ENCODE measurements at regions not wholly inside any gene's neighbourhood (a gene's known extent, or its start where the extent isn't known, plus 50 kb on each side); places are given as distances from the start of the nearest gene placed in this dataset.

DNA sequence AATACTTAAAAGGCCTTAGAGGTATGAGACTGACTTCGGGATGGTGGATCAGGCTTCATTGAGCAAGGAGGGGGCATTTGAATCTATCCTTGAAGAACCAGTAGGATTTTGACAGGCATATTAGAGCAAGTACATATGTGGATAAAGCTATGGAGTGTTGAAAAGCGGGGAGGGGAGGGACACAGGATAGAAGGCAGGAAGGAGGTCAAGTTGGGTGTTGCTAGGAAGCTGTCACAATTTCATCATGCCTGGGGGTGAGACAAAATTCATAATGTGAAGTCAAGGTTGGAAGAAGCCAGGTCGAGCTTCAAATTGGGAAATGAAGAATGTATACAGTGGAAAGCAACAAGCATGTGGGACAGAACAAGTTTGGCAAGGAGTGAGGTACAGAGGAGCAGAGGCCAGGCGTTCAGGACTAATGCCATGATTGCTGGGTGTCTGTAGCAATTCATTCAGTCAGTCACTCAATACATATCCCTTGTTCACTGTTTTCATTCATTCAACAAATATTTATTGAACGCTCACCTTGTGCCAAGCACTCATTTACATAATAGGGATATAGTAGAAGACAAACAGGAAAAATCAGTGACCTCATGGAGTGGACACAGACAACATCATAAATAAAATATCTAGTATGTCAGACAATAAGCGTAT, 58.3 kb upstream of the LTA4H start:
- H3K27me3 ChIP-seq (replicated peaks in 1 of 4; ENCODE audit: control insufficient read depth in 3 of 4, extremely low read depth in 1 of 4, insufficient read depth in 3 of 4, low read length in 3 of 4) = no peaks in the 10 kb centered on the region
- no peak overlapping the region for H3K9ac ChIP-seq (replicated peaks in 1 of 4; ENCODE audit: extremely low read depth in 1 of 4, low read depth in 3 of 4, low read length in 3 of 4)
- WGBS, 2 experiments (ENCODE audit: extremely low coverage in 1 of 2, insufficient coverage in 1 of 2, insufficient read length in 1 of 2, insufficient replicate concordance in 2 of 2, low coverage in 1 of 2, low lambda C conversion rate in 2 of 2, missing lambda C conversion rate in 1 of 2) = 90% methylated on average over 6 of the region's 6 CpGs; no CpG with 5 or more reads in 1 of the 2 experiments
- H2BK12ac ChIP-seq (ENCODE audit: low read depth, low read length) = no peak overlapping the region
- ChIA-PET POLR2A (ENCODE audit: partially characterized antibody) (no interaction called here), CTCF (ENCODE audit: partially characterized antibody) (interaction anchor here (0.8 to 1.2 kb wide), 5 partner anchors 9 to 423 kb away, joined by 3 to 4 read pairs (median 3); no protein-coding TSS in a partner anchor)
- no peaks in the 10 kb centered on the region for H4K20me1 ChIP-seq (replicated peaks in 1 of 2; ENCODE audit: control insufficient read depth in 1 of 2, insufficient read depth in 2 of 2, low read length in 2 of 2)
- no peak overlapping the region for H2BK120ac ChIP-seq (replicated peaks; ENCODE audit: low read depth, low read length)
- FAIRE-seq (no peak), DNase-seq (ENCODE audit: low read depth in 1 of 2, low spot score in 2 of 2) (no peak)
- no peak overlapping the region; the same call in 1 of the 2 replicates for H2BK15ac ChIP-seq (ENCODE audit: low read length)
- H4K91ac ChIP-seq (replicated peaks; ENCODE audit: insufficient read length, low read length) = no peak overlapping the region
- peaks cover 4 to 11% of the 10 kb centered on the region in 2 experiments; a peak in 2 of 4 replicates for H3K9me3 ChIP-seq (ENCODE audit: insufficient read depth in 2 of 2, low read depth in 1 of 2, low read length in 1 of 2)
- no peak overlapping the region for H3K14ac ChIP-seq (ENCODE audit: insufficient read length)
- H3K79me1 ChIP-seq (ENCODE audit: low read depth, low read length) = no peaks in the 10 kb centered on the region; the same call in 1 of the 2 replicates
- H3K23me2 ChIP-seq (ENCODE audit: low read depth, low read length) = no peaks in the 10 kb centered on the region
- no peak overlapping the region for H3K4me3 ChIP-seq (ENCODE audit: extremely low read depth in 1 of 4, insufficient read depth in 2 of 4, low read depth in 3 of 4, low read length in 4 of 4)
- H2AFZ ChIP-seq (ENCODE audit: low read length) = no peak overlapping the region
- no peak overlapping the region for H4K8ac ChIP-seq (ENCODE audit: extremely low read depth, insufficient read depth, low read length)
- H3K23ac ChIP-seq (ENCODE audit: insufficient read length) = no peak overlapping the region
- no peaks in the 10 kb centered on the region for H3K36me3 ChIP-seq (ENCODE audit: control insufficient read depth in 2 of 4, insufficient read depth in 4 of 4, low read length in 3 of 4)
- H3K4ac ChIP-seq (replicated peaks; ENCODE audit: insufficient read length, low read depth, low read length) = no peak overlapping the region
- H4K5ac ChIP-seq (ENCODE audit: insufficient read length, low read depth, low read length) = no peak overlapping the region
- H2BK5ac ChIP-seq (ENCODE audit: low read depth, low read length) = no peak overlapping the region
- H3K79me2 ChIP-seq (ENCODE audit: control insufficient read depth in 1 of 2, insufficient read depth in 2 of 2, low read length in 2 of 2) = no peaks in the 10 kb centered on the region
- no peak overlapping the region for H2BK20ac ChIP-seq (ENCODE audit: low read length)
- peaks cover 0 to 8% (median 3%) of the 10 kb centered on the region in 4 experiments; a peak in 4 of 7 replicates for H3K4me1 ChIP-seq (replicated peaks in 1 of 4; ENCODE audit: control insufficient read depth in 3 of 4, insufficient read depth in 4 of 4, low read length in 3 of 4)
- no peak overlapping the region for H3K56ac ChIP-seq (replicated peaks; ENCODE audit: insufficient read length, low read depth, low read length)
- H3K18ac ChIP-seq (ENCODE audit: extremely low read depth, low read length) = no peak overlapping the region
- no peak overlapping the region for H2AK5ac ChIP-seq (ENCODE audit: low read depth, low read length)
- H3K27ac ChIP-seq (ENCODE audit: low read depth, low read length) = no peak overlapping the region
- H3K4me2 ChIP-seq (ENCODE audit: insufficient read depth in 1 of 2, low read depth in 2 of 2, low read length in 2 of 2) = no peak overlapping the region; a peak in 1 of 4 replicates
- TF ChIP-seq SIRT6 (IDR thresholded peaks at IDR 0.05; ENCODE audit: low read length) (no peak), NRF1 (IDR thresholded peaks at IDR 0.05; ENCODE audit: low read depth, low read length) (no peak), USF2 (IDR thresholded peaks at IDR 0.05; ENCODE audit: low read length) (no peak), CBX8 (IDR thresholded peaks at IDR 0.05; ENCODE audit: borderline replicate concordance, low read depth, low read length) (no peak), POU5F1 (IDR thresholded peaks at IDR 0.05; ENCODE audit: low read depth, low read length) (no peak), CBX5 (IDR thresholded peaks at IDR 0.05; ENCODE audit: low read depth, low read length) (no peak), E2F6 (IDR thresholded peaks at IDR 0.05) (no peak), EZH2 (IDR thresholded peaks at IDR 0.05; ENCODE audit: low read depth, low read length, severe bottlenecking) (no peak)
- TF ChIP-seq, protein P1, sequence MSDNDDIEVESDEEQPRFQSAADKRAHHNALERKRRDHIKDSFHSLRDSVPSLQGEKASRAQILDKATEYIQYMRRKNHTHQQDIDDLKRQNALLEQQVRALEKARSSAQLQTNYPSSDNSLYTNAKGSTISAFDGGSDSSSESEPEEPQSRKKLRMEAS (IDR thresholded peaks at IDR 0.05) = no peak
